IMR-90 (cell line): ENCODE measurements at regions not wholly inside any gene's neighbourhood (a gene's known extent, or its start where the extent isn't known, plus 50 kb on each side); places are given as distances from the start of the nearest gene placed in this dataset.

Experiments used
- ATAC-seq: fragments of 200-7000 bp; cut with Tn5 transposase; 2 replicates; pipeline ENCODE4 v1.9.1; 2020; ENCODE audit warnings: low read depth, mild to moderate bottlenecking, moderate library complexity
- BruUV-seq: library from RNA; stranded (reverse); fragments of 400-500 nt; replicated peaks from 2 replicates; lab custom pipeline; 2021; lab: Mats Ljungman, UMichigan
- CTCF ChIA-PET: fragments of 300-600 bp; formaldehyde crosslinking; extraction: SDS; loops from one replicate; lab custom pipeline; 2021; ENCODE audit warnings: antibody characterized with exemption; lab: Yijun Ruan, JAX
- POLR2A ChIA-PET: fragments of 300-600 bp; sonication (Branson Sonifier 250); formaldehyde crosslinking; loops from one replicate; lab custom pipeline; 2022; ENCODE audit warnings: antibody characterized with exemption; ENCODE audit not compliant: unreplicated experiment; lab: Charles Lee
- DNase-seq: peaks from one replicate; pipeline ENCODE4 v3.0.0; 2013
- H2AFZ ChIP-seq: replicated peaks from 2 replicates; pipeline ENCODE3; 2013; ENCODE audit warnings: low read length, mild to moderate bottlenecking; ENCODE audit not compliant: poor library complexity
- H2AK5ac ChIP-seq: 2 replicates; pipeline ENCODE4 v1.6.1; 2013; ENCODE audit warnings: low read depth, low read length, inconsistent platforms
- H2AK9ac ChIP-seq: replicated peaks from 2 replicates; pipeline ENCODE3; 2013; ENCODE audit warnings: mild to moderate bottlenecking, low read depth, low read length, moderate library complexity; ENCODE audit not compliant: poor library complexity
- H2BK120ac ChIP-seq: 2 replicates; pipeline ENCODE4 v1.6.1; 2013; ENCODE audit warnings: low read depth, low read length, inconsistent platforms
- H2BK15ac ChIP-seq: 3 replicates; pipeline ENCODE4 v1.6.1; 2013; ENCODE audit warnings: low read depth, low read length, inconsistent platforms
- H2BK20ac ChIP-seq: 2 replicates; pipeline ENCODE4 v1.6.1; 2013; ENCODE audit warnings: low read depth, mild to moderate bottlenecking, inconsistent platforms, low read length, moderate library complexity
- H2BK5ac ChIP-seq: 2 replicates; pipeline ENCODE4 v1.6.1; 2013; ENCODE audit warnings: mild to moderate bottlenecking, low read depth, low read length, inconsistent platforms; ENCODE audit not compliant: poor library complexity, severe bottlenecking
- H3K14ac ChIP-seq: replicated peaks from 2 replicates; pipeline ENCODE4 v1.6.1; 2013; ENCODE audit warnings: low read depth, low read length, inconsistent platforms
- H3K18ac ChIP-seq: 2 replicates; pipeline ENCODE4 v1.6.1; 2013; ENCODE audit warnings: low read depth, low read length, control low read depth
- H3K23ac ChIP-seq: 2 replicates; pipeline ENCODE4 v1.6.1; 2013; ENCODE audit warnings: low read depth, low read length, inconsistent platforms
- H3K27ac ChIP-seq: 2 replicates; pipeline ENCODE4 v1.5.1; 2013; ENCODE audit warnings: mild to moderate bottlenecking, control low read depth, low read length; ENCODE audit not compliant: insufficient read depth
- H3K27me3 ChIP-seq: 2 replicates; pipeline ENCODE4 v1.6.1; 2013; ENCODE audit warnings: low read length; ENCODE audit not compliant: control insufficient read depth, insufficient read depth
- H3K36me3 ChIP-seq: 2 replicates; pipeline ENCODE4 v1.6.1; 2013; ENCODE audit warnings: low read length, mixed read lengths; ENCODE audit not compliant: control insufficient read depth, insufficient read depth
- H3K4ac ChIP-seq: 2 replicates; pipeline ENCODE4 v1.6.1; 2013; ENCODE audit warnings: low read depth, low read length, inconsistent platforms
- H3K4me1 ChIP-seq: 2 replicates; pipeline ENCODE4 v1.6.1; 2013; ENCODE audit warnings: low read length, mixed read lengths; ENCODE audit not compliant: control insufficient read depth, insufficient read depth
- H3K4me2 ChIP-seq: 2 replicates; pipeline ENCODE4 v1.6.1; 2013; ENCODE audit warnings: low read depth, mild to moderate bottlenecking, control low read depth, low read length, moderate library complexity
- H3K4me3 ChIP-seq: 2 replicates; pipeline ENCODE4 v1.5.1; 2013; ENCODE audit warnings: low read depth, mild to moderate bottlenecking, control low read depth, low read length, moderate library complexity; ENCODE audit not compliant: insufficient read depth
- H3K56ac ChIP-seq: 2 replicates; pipeline ENCODE4 v1.6.1; 2013; ENCODE audit warnings: low read length, inconsistent platforms; ENCODE audit not compliant: insufficient read depth; ENCODE audit errors: extremely low read depth
- H3K79me1 ChIP-seq, 2 experiments: 2 replicates each; pipeline ENCODE4 v1.6.1; 2013; ENCODE audit warnings: low read length in 2 of 2, inconsistent platforms in 1 of 2, low read depth in 1 of 2
- H3K9ac ChIP-seq: 2 replicates; pipeline ENCODE4 v1.6.1; 2013; ENCODE audit warnings: low read depth, low read length, control low read depth
- H3K9me1 ChIP-seq: 2 replicates; pipeline ENCODE4 v1.6.1; 2013; ENCODE audit warnings: low read length, inconsistent platforms; ENCODE audit not compliant: insufficient read depth
- H3K9me3 ChIP-seq: 2 replicates; pipeline ENCODE4 v1.6.1; 2013; ENCODE audit warnings: low read length; ENCODE audit not compliant: control insufficient read depth, insufficient read depth
- H4K20me1 ChIP-seq: 2 replicates; pipeline ENCODE4 v1.6.1; 2013; ENCODE audit warnings: low read length, inconsistent platforms; ENCODE audit not compliant: insufficient read depth
- H4K5ac ChIP-seq: 2 replicates; pipeline ENCODE4 v1.6.1; 2013; ENCODE audit warnings: mild to moderate bottlenecking, low read depth, low read length, control low read depth
- H4K8ac ChIP-seq, 2 experiments: 2 replicates each; pipeline ENCODE4 v1.6.1; 2013; ENCODE audit warnings: low read depth in 2 of 2, low read length in 2 of 2, control low read depth in 1 of 2, inconsistent platforms in 1 of 2
- H4K91ac ChIP-seq: 2 replicates; pipeline ENCODE4 v1.6.1; 2013; ENCODE audit warnings: low read depth, low read length, inconsistent platforms; ENCODE audit not compliant: insufficient read depth
- BHLHE40 ChIP-seq: fragments of 150-350 bp; IDR thresholded peaks from 2 replicates; pipeline ENCODE4 v1.6.1; 2016; ENCODE audit warnings: mild to moderate bottlenecking, low read depth, low read length
- CEBPB ChIP-seq: IDR thresholded peaks from 2 replicates; pipeline ENCODE4 v1.6.1; 2012; ENCODE audit warnings: low read depth, low read length, improper control_type of control experiment
- CHD1 ChIP-seq: IDR thresholded peaks from 2 replicates; pipeline ENCODE4 v1.6.1; 2012; ENCODE audit warnings: low read depth, low read length, improper control_type of control experiment
- ELK1 ChIP-seq: fragments of 150-350 bp; IDR thresholded peaks from 2 replicates; pipeline ENCODE4 v1.6.1; 2016; ENCODE audit warnings: low read depth, mild to moderate bottlenecking, low read length, moderate library complexity, borderline replicate concordance
- FOS ChIP-seq: fragments of 150-350 bp; IDR thresholded peaks from 2 replicates; pipeline ENCODE4 v1.6.1; 2016; ENCODE audit warnings: low read depth, low read length
- MAFK ChIP-seq: IDR thresholded peaks from 2 replicates; pipeline ENCODE4 v1.6.1; 2012; ENCODE audit warnings: low read depth, low read length, improper control_type of control experiment
- MAZ ChIP-seq: IDR thresholded peaks from 2 replicates; pipeline ENCODE4 v1.6.1; 2012; ENCODE audit warnings: low read depth, mild to moderate bottlenecking, low read length, improper control_type of control experiment, moderate library complexity, borderline replicate concordance
- MXI1 ChIP-seq: IDR thresholded peaks from 2 replicates; pipeline ENCODE4 v1.6.1; 2012; ENCODE audit warnings: low read depth, mild to moderate bottlenecking, low read length, moderate library complexity, borderline replicate concordance
- NFE2L2 ChIP-seq: fragments of 150-350 bp; IDR thresholded peaks from 2 replicates; pipeline ENCODE4 v1.6.1; 2016; ENCODE audit warnings: low read depth, mild to moderate bottlenecking, low read length
- POLR2A ChIP-seq: IDR thresholded peaks from 2 replicates; pipeline ENCODE4 v1.6.1; 2012; ENCODE audit warnings: mild to moderate bottlenecking, low read depth, low read length
- RAD21 ChIP-seq: IDR thresholded peaks from 2 replicates; pipeline ENCODE4 v1.6.1; 2012; ENCODE audit warnings: low read length, improper control_type of control experiment
- RCOR1 ChIP-seq: IDR thresholded peaks from 2 replicates; pipeline ENCODE4 v1.6.1; 2012; ENCODE audit warnings: mild to moderate bottlenecking, low read length, improper control_type of control experiment; ENCODE audit not compliant: insufficient replicate concordance
- RFX5 ChIP-seq: IDR thresholded peaks from 2 replicates; pipeline ENCODE4 v1.8.0; 2012; ENCODE audit warnings: low read depth, mild to moderate bottlenecking, low read length, moderate library complexity
- SMC3 ChIP-seq: fragments of 150-350 bp; IDR thresholded peaks from 2 replicates; pipeline ENCODE4 v1.6.1; 2016; ENCODE audit warnings: low read depth, mild to moderate bottlenecking, antibody characterized with exemption, low read length, moderate library complexity
- USF2 ChIP-seq: fragments of 150-350 bp; IDR thresholded peaks from 2 replicates; pipeline ENCODE4 v1.6.1; 2017; ENCODE audit warnings: mild to moderate bottlenecking, antibody characterized with exemption, low read length, low read depth
- WGBS, 2 experiments: methylation state at CpG; one replicate each; pipeline versions ENCODE4 v1.1.5 to v1.1.7; 2013; ENCODE audit warnings: missing lambda C conversion rate in 2 of 2; ENCODE audit not compliant: insufficient read length in 1 of 2; ENCODE audit errors: extremely low coverage in 2 of 2; 5-methylcytosine and 5-hydroxymethylcytosine counted together
- dilution Hi-C: fragments of 300-500 bp; cut with HindIII; formaldehyde crosslinking; loops from one replicate; pipeline ENCODE4 v1.14.3; 2018; ENCODE audit warnings: low sequenced_read_pairs; ENCODE audit not compliant: unreplicated experiment
- in situ Hi-C: fragments of 300-500 bp; cut with MboI; formaldehyde crosslinking; loops from 3 replicates; pipeline ENCODE4 v1.14.3; 2019; ENCODE audit warnings: low sequenced_read_pairs, inconsistent platforms, mixed read lengths
- intact Hi-C: fragments of 100-400 bp; cut with micrococcal nuclease; formaldehyde crosslinking; loops from 2 replicates; pipeline ENCODE4 v1.10.0; 2022

- TF ChIP-seq USF2 (no peak), POLR2A (no peak), MXI1 (no peak), RCOR1 (no peak), MAZ (no peak), CHD1 (no peak), BHLHE40 (no peak), NFE2L2 (no peak), CEBPB (no peak), RAD21 (no peak), MAFK (no peak), ELK1 (no peak), RFX5 (no peak), FOS (no peak), SMC3 (no peak)
- Histone ChIP-seq H3K79me1 (no peaks in the 10 kb centered on the region), H3K14ac (no peak overlapping the region), H3K36me3 (no peaks in the 10 kb centered on the region), H2BK5ac (no peak overlapping the region), H3K23ac (no peak overlapping the region), H3K18ac (no peak overlapping the region), H2AK5ac (no peak overlapping the region), H2AK9ac (no peak overlapping the region), H2BK120ac (no peak overlapping the region), H4K20me1 (no peaks in the 10 kb centered on the region), H4K8ac (no peak overlapping the region), H3K4ac (no peak overlapping the region), H4K91ac (no peak overlapping the region), H3K9me1 (no peaks in the 10 kb centered on the region), H3K27me3 (no peaks in the 10 kb centered on the region), H3K4me3 (no peak overlapping the region), H2BK20ac (no peak overlapping the region), H4K5ac (no peak overlapping the region), H2AFZ (no peak overlapping the region), H3K4me1 (no peaks in the 10 kb centered on the region), H3K9me3 (peaks cover 27% of the 10 kb centered on the region), H3K56ac (no peak overlapping the region), H3K4me2 (no peak overlapping the region), H3K9ac (no peak overlapping the region), H3K27ac (no peak overlapping the region), H2BK15ac (no peak overlapping the region)
- ATAC-seq (no peak), DNase-seq (no peak)
- CTCF ChIA-PET = no interaction called here
- intact Hi-C loops = no loop called here
- in situ Hi-C loops = no loop called here
- WGBS, 2 experiments = no CpG with 5 or more reads among the region's 10 CpGs
- dilution Hi-C loops = no loop called here
- POLR2A ChIA-PET = no interaction called here
- BruUV-seq = no TSS peak
Observed at GRCh38 chr19:28546148-28546685, 666.7 kb downstream of the UQCRFS1 start.
